Neural crest cell (in vitro differentiated cells): ENCODE measurements at regions not wholly inside any gene's neighbourhood (a gene's known extent, or its start where the extent isn't known, plus 50 kb on each side); places are given as distances from the start of the nearest gene placed in this dataset.
"Not testable (repeated sequence)": the region's sequence is repeated elsewhere in the genome, so short reads cannot be mapped to it uniquely, and the experiment has no call there.

Experiments used
- DNase-seq: peaks from one replicate; pipeline ENCODE4 v3.0.0; 2021; ENCODE audit warnings: low read depth, mixed read lengths, low spot score
- H3K27ac Mint-ChIP-seq: one replicate; pipeline ENCODE4 v1.8.0; 2021; ENCODE audit warnings: mild to moderate bottlenecking, mixed read lengths; ENCODE audit not compliant: unreplicated experiment
- H3K27me3 Mint-ChIP-seq: 2 replicates; pipeline ENCODE4 v1.8.0; 2021; ENCODE audit warnings: low read depth, mild to moderate bottlenecking, mixed read lengths
- H3K36me3 Mint-ChIP-seq: 2 replicates; pipeline ENCODE4 v1.8.0; 2021; ENCODE audit warnings: low read depth, mild to moderate bottlenecking, mixed read lengths
- H3K4me1 Mint-ChIP-seq: 2 replicates; pipeline ENCODE4 v1.8.0; 2021; ENCODE audit warnings: mixed read lengths
- H3K4me3 Mint-ChIP-seq: one replicate; pipeline ENCODE4 v1.8.0; 2021; ENCODE audit warnings: mild to moderate bottlenecking, mixed read lengths
- H3K9me3 Mint-ChIP-seq: 2 replicates; pipeline ENCODE4 v1.8.0; 2021; ENCODE audit warnings: mixed read lengths
- CTCF ChIP-seq: fragments of 200-600 bp; sonication (generic); conservative IDR thresholded peaks from 2 replicates; pipeline ENCODE4 v1.5.0; 2021; ENCODE audit warnings: antibody characterized with exemption, mild to moderate bottlenecking

GRCh38 chr10:60473557-60473956 lies 83.9 kb upstream of the ANK3 start:
- DNase-seq = no peak
- no peaks in the 10 kb centered on the region for H3K27me3 Mint-ChIP-seq
- no peaks in the 10 kb centered on the region for H3K4me1 Mint-ChIP-seq
- no peak overlapping the region for H3K27ac Mint-ChIP-seq
- no peaks in the 10 kb centered on the region for H3K36me3 Mint-ChIP-seq
- no peak overlapping the region for H3K4me3 Mint-ChIP-seq
- H3K9me3 Mint-ChIP-seq = peaks cover 3% of the 10 kb centered on the region
- no peak for TF ChIP-seq CTCF

GRCh38 chr10:60470091-60470490 lies 80.4 kb upstream of the ANK3 start:
- Mint-ChIP-seq H3K36me3 (no peaks in the 10 kb centered on the region), H3K27ac (no peak overlapping the region), H3K4me3 (no peak overlapping the region), H3K4me1 (no peaks in the 10 kb centered on the region), H3K27me3 (no peaks in the 10 kb centered on the region), H3K9me3 (peaks cover 3% of the 10 kb centered on the region)
- DNase-seq = no peak
- TF ChIP-seq CTCF = no peak

- not testable (repeated sequence) for H3K4me3 Mint-ChIP-seq, H3K27ac Mint-ChIP-seq, H3K36me3 Mint-ChIP-seq, H3K4me1 Mint-ChIP-seq, DNase-seq, H3K27me3 Mint-ChIP-seq, H3K9me3 Mint-ChIP-seq
These were observed 79.5 kb upstream of the ANK3 start for GRCh38 chr10:60469147-60469546.

- no peak overlapping the region for H3K4me3 Mint-ChIP-seq
- no peaks in the 10 kb centered on the region for H3K27me3 Mint-ChIP-seq
- DNase-seq = no peak
- no peaks in the 10 kb centered on the region for H3K9me3 Mint-ChIP-seq
- no peaks in the 10 kb centered on the region for H3K36me3 Mint-ChIP-seq
- no peak overlapping the region for H3K27ac Mint-ChIP-seq
- no peak for TF ChIP-seq CTCF
- no peaks in the 10 kb centered on the region for H3K4me1 Mint-ChIP-seq
These were observed 77.5 kb upstream of the ANK3 start for GRCh38 chr10:60467202-60467546.

GRCh38 chr10:60466267-60467201 lies 76.9 kb upstream of the ANK3 start:
- DNase-seq = no peak
- TF ChIP-seq CTCF = peak; percentile 31
- Mint-ChIP-seq H3K4me1 (peaks cover 5% of the 10 kb centered on the region), H3K9me3 (no peaks in the 10 kb centered on the region), H3K36me3 (no peaks in the 10 kb centered on the region), H3K27ac (no peak overlapping the region), H3K27me3 (no peaks in the 10 kb centered on the region), H3K4me3 (no peak overlapping the region)

GRCh38 chr10:60465801-60466200 lies 76.1 kb upstream of the ANK3 start:
- no peak for TF ChIP-seq CTCF
- Mint-ChIP-seq H3K4me3 (no peak overlapping the region), H3K4me1 (peaks cover 7% of the 10 kb centered on the region), H3K9me3 (no peaks in the 10 kb centered on the region), H3K36me3 (no peaks in the 10 kb centered on the region), H3K27me3 (no peaks in the 10 kb centered on the region), H3K27ac (no peak overlapping the region)
- no peak for DNase-seq
